Hepatocyte (in vitro differentiated cells): ENCODE measurements at regions not wholly inside any gene's neighbourhood (a gene's known extent, or its start where the extent isn't known, plus 50 kb on each side); places are given as distances from the start of the nearest gene placed in this dataset.

Source experiments
- CTCF ChIP-seq: fragments of 200-600 bp; sonication (generic); IDR thresholded peaks from 2 replicates; pipeline ENCODE4 v1.5.1; 2016; ENCODE audit warnings: antibody characterized with exemption, mild to moderate bottlenecking; ENCODE audit not compliant: poor library complexity
- EZH2phosphoT487 ChIP-seq: fragments of 200-600 bp; sonication (generic); IDR thresholded peaks from one replicate; pipeline ENCODE4 v1.6.1; 2018; ENCODE audit warnings: antibody characterized with exemption, mild to moderate bottlenecking, low read depth, moderate library complexity; ENCODE audit not compliant: unreplicated experiment, severe bottlenecking

GRCh38 chr5:68777135-68777534, 316.7 kb upstream of the SLC30A5 start:
- TF ChIP-seq CTCF (no peak), EZH2phosphoT487 (no peak)
